ENCODE measurements at regions not wholly inside any gene's neighbourhood (a gene's known extent, or its start where the extent isn't known, plus 50 kb on each side); places are given as distances from the start of the nearest gene placed in this dataset.

GRCh38 chr11:44450295-44450932, 115.0 kb upstream of the CD82 start:
- Histone ChIP-seq H3K4me1 (ENCODE audit: control insufficient read depth, insufficient read depth, low read length) (no peaks in the 10 kb centered on the region), H3K9me3 (ENCODE audit: control insufficient read depth, low read length) (no peaks in the 10 kb centered on the region), H3K27ac (ENCODE audit: insufficient read depth, low read depth, low read length, poor library complexity, severe bottlenecking) (no peak overlapping the region), H3K27me3 (ENCODE audit: control insufficient read depth, insufficient read depth, low read length, poor library complexity, severe bottlenecking) (no peaks in the 10 kb centered on the region), H3K36me3 (ENCODE audit: control insufficient read depth, insufficient read depth, low read length) (no peaks in the 10 kb centered on the region), H3K4me3 (ENCODE audit: insufficient read depth, low read depth, low read length) (no peak overlapping the region)
- WGBS, 2 experiments, result 91 to 92% methylated on average over 10 of the region's 10 CpGs

- Histone ChIP-seq H3K36me3 (ENCODE audit: control insufficient read depth, insufficient read depth, low read length) (no peaks in the 10 kb centered on the region), H3K27ac (ENCODE audit: insufficient read depth, low read depth, low read length, poor library complexity, severe bottlenecking) (no peak overlapping the region)
- WGBS, 2 experiments, result 79 to 80% methylated on average over 3 of the region's 3 CpGs
These were observed 113.8 kb upstream of the CD82 start for GRCh38 chr11:44451706-44452105.

GRCh38 chr11:44452827-44453572, 112.5 kb upstream of the CD82 start:
- Histone ChIP-seq H3K9me3 (ENCODE audit: control insufficient read depth, low read length) (no peaks in the 10 kb centered on the region), H3K36me3 (ENCODE audit: control insufficient read depth, insufficient read depth, low read length) (no peaks in the 10 kb centered on the region), H3K27me3 (ENCODE audit: control insufficient read depth, insufficient read depth, low read length, poor library complexity, severe bottlenecking) (no peaks in the 10 kb centered on the region), H3K27ac (ENCODE audit: insufficient read depth, low read depth, low read length, poor library complexity, severe bottlenecking) (no peak overlapping the region), H3K4me3 (ENCODE audit: insufficient read depth, low read depth, low read length) (no peak overlapping the region), H3K4me1 (ENCODE audit: control insufficient read depth, insufficient read depth, low read length) (no peaks in the 10 kb centered on the region)
- 90 to 91% methylated on average over 10 of the region's 10 CpGs for WGBS, 2 experiments

More at GRCh38 chr11:44451706-44452105, 113.8 kb upstream of the CD82 start:
- H3K9me3 ChIP-seq (ENCODE audit: control insufficient read depth, low read length), result no peaks in the 10 kb centered on the region
- no peaks in the 10 kb centered on the region for H3K4me1 ChIP-seq (ENCODE audit: control insufficient read depth, insufficient read depth, low read length)
- H3K27me3 ChIP-seq (ENCODE audit: control insufficient read depth, insufficient read depth, low read length, poor library complexity, severe bottlenecking), result no peaks in the 10 kb centered on the region
- no peak overlapping the region for H3K4me3 ChIP-seq (ENCODE audit: insufficient read depth, low read depth, low read length)

- Histone ChIP-seq H3K36me3 (ENCODE audit: control insufficient read depth, insufficient read depth, low read length) (no peaks in the 10 kb centered on the region), H3K4me3 (ENCODE audit: insufficient read depth, low read depth, low read length) (no peak overlapping the region), H3K9me3 (ENCODE audit: control insufficient read depth, low read length) (no peaks in the 10 kb centered on the region), H3K4me1 (ENCODE audit: control insufficient read depth, insufficient read depth, low read length) (no peaks in the 10 kb centered on the region), H3K27ac (ENCODE audit: insufficient read depth, low read depth, low read length, poor library complexity, severe bottlenecking) (no peak overlapping the region), H3K27me3 (ENCODE audit: control insufficient read depth, insufficient read depth, low read length, poor library complexity, severe bottlenecking) (no peaks in the 10 kb centered on the region)
- 85 to 90% methylated on average over 5 of the region's 5 CpGs for WGBS, 2 experiments
These were observed 111.6 kb upstream of the CD82 start for GRCh38 chr11:44453871-44454270.

- Histone ChIP-seq H3K36me3 (ENCODE audit: control insufficient read depth, insufficient read depth, low read length) (no peaks in the 10 kb centered on the region), H3K4me1 (ENCODE audit: control insufficient read depth, insufficient read depth, low read length) (no peaks in the 10 kb centered on the region), H3K27me3 (ENCODE audit: control insufficient read depth, insufficient read depth, low read length, poor library complexity, severe bottlenecking) (no peaks in the 10 kb centered on the region), H3K27ac (ENCODE audit: insufficient read depth, low read depth, low read length, poor library complexity, severe bottlenecking) (no peak overlapping the region), H3K4me3 (ENCODE audit: insufficient read depth, low read depth, low read length) (no peak overlapping the region), H3K9me3 (ENCODE audit: control insufficient read depth, low read length) (no peaks in the 10 kb centered on the region)
- WGBS, 2 experiments, result 91 to 92% methylated on average over 4 of the region's 4 CpGs
These were observed 110.8 kb upstream of the CD82 start for GRCh38 chr11:44454666-44455065.

- Histone ChIP-seq H3K27me3 (ENCODE audit: control insufficient read depth, insufficient read depth, low read length, poor library complexity, severe bottlenecking) (no peaks in the 10 kb centered on the region), H3K36me3 (ENCODE audit: control insufficient read depth, insufficient read depth, low read length) (no peaks in the 10 kb centered on the region), H3K4me1 (ENCODE audit: control insufficient read depth, insufficient read depth, low read length) (no peaks in the 10 kb centered on the region), H3K4me3 (ENCODE audit: insufficient read depth, low read depth, low read length) (no peak overlapping the region), H3K27ac (ENCODE audit: insufficient read depth, low read depth, low read length, poor library complexity, severe bottlenecking) (no peak overlapping the region), H3K9me3 (ENCODE audit: control insufficient read depth, low read length) (no peaks in the 10 kb centered on the region)
- WGBS, 2 experiments, result 74 to 76% methylated on average over 11 of the region's 11 CpGs
These were observed 108.7 kb upstream of the CD82 start for GRCh38 chr11:44456544-44457300.

GRCh38 chr11:44457862-44458261, 107.6 kb upstream of the CD82 start:
- no peak overlapping the region for H3K4me3 ChIP-seq (ENCODE audit: insufficient read depth, low read depth, low read length)
- no peaks in the 10 kb centered on the region for H3K4me1 ChIP-seq (ENCODE audit: control insufficient read depth, insufficient read depth, low read length)
- no peaks in the 10 kb centered on the region for H3K9me3 ChIP-seq (ENCODE audit: control insufficient read depth, low read length)
- H3K27me3 ChIP-seq (ENCODE audit: control insufficient read depth, insufficient read depth, low read length, poor library complexity, severe bottlenecking), result no peaks in the 10 kb centered on the region
- no peaks in the 10 kb centered on the region for H3K36me3 ChIP-seq (ENCODE audit: control insufficient read depth, insufficient read depth, low read length)
- no peak overlapping the region for H3K27ac ChIP-seq (ENCODE audit: insufficient read depth, low read depth, low read length, poor library complexity, severe bottlenecking)

- H3K27me3 ChIP-seq (ENCODE audit: control insufficient read depth, insufficient read depth, low read length, poor library complexity, severe bottlenecking), result no peaks in the 10 kb centered on the region
- no peak overlapping the region for H3K4me3 ChIP-seq (ENCODE audit: insufficient read depth, low read depth, low read length)
- WGBS, 2 experiments, result 95 to 96% methylated on average over 5 of the region's 5 CpGs
- H3K4me1 ChIP-seq (ENCODE audit: control insufficient read depth, insufficient read depth, low read length), result peaks cover 9% of the 10 kb centered on the region
- H3K36me3 ChIP-seq (ENCODE audit: control insufficient read depth, insufficient read depth, low read length), result no peaks in the 10 kb centered on the region
- no peaks in the 10 kb centered on the region for H3K9me3 ChIP-seq (ENCODE audit: control insufficient read depth, low read length)
- H3K27ac ChIP-seq (ENCODE audit: insufficient read depth, low read depth, low read length, poor library complexity, severe bottlenecking), result no peak overlapping the region
These were observed 101.7 kb upstream of the CD82 start for GRCh38 chr11:44463751-44464150.

- Histone ChIP-seq H3K9me3 (ENCODE audit: control insufficient read depth, low read length) (no peaks in the 10 kb centered on the region), H3K36me3 (ENCODE audit: control insufficient read depth, insufficient read depth, low read length) (no peaks in the 10 kb centered on the region), H3K4me3 (ENCODE audit: insufficient read depth, low read depth, low read length) (no peak overlapping the region), H3K27me3 (ENCODE audit: control insufficient read depth, insufficient read depth, low read length, poor library complexity, severe bottlenecking) (no peaks in the 10 kb centered on the region), H3K27ac (ENCODE audit: insufficient read depth, low read depth, low read length, poor library complexity, severe bottlenecking) (no peak overlapping the region), H3K4me1 (ENCODE audit: control insufficient read depth, insufficient read depth, low read length) (peaks cover 9% of the 10 kb centered on the region)
- 90 to 100% methylated on average over 1 of the region's 1 CpG for WGBS, 2 experiments
These were observed 100.7 kb upstream of the CD82 start for GRCh38 chr11:44464741-44465140.

GRCh38 chr11:44466531-44467205, 98.8 kb upstream of the CD82 start:
- Histone ChIP-seq H3K4me1 (ENCODE audit: control insufficient read depth, insufficient read depth, low read length) (peaks cover 9% of the 10 kb centered on the region), H3K36me3 (ENCODE audit: control insufficient read depth, insufficient read depth, low read length) (no peaks in the 10 kb centered on the region), H3K27ac (ENCODE audit: insufficient read depth, low read depth, low read length, poor library complexity, severe bottlenecking) (no peak overlapping the region), H3K9me3 (ENCODE audit: control insufficient read depth, low read length) (no peaks in the 10 kb centered on the region), H3K4me3 (ENCODE audit: insufficient read depth, low read depth, low read length) (no peak overlapping the region), H3K27me3 (ENCODE audit: control insufficient read depth, insufficient read depth, low read length, poor library complexity, severe bottlenecking) (no peaks in the 10 kb centered on the region)
- 92 to 94% methylated on average over 24 of the region's 24 CpGs for WGBS, 2 experiments
